Ovary (tissue), 7 donors: ENCODE measurements at regions not wholly inside any gene's neighbourhood (a gene's known extent, or its start where the extent isn't known, plus 50 kb on each side); places are given as distances from the start of the nearest gene placed in this dataset.
"Not testable (repeated sequence)": the region's sequence is repeated elsewhere in the genome, so short reads cannot be mapped to it uniquely, and the experiment has no call there.

Experiments used
- DNase-seq, 5 donors: peaks; one replicate each; pipeline ENCODE4 v3.0.0-alpha.2; 2019 to 2020
- H3K27ac ChIP-seq, 2 donors: fragments of 200-600 bp; one replicate each; pipeline versions ENCODE4 v1.5.1 to v1.8.0; 2019 to 2022
- H3K27me3 ChIP-seq: fragments of 200-600 bp; one replicate; pipeline ENCODE4 v1.8.0; 2022
- H3K36me3 ChIP-seq: fragments of 200-600 bp; sonication (generic); one replicate; pipeline ENCODE4 v1.5.1; 2019
- H3K4me1 ChIP-seq: one replicate; pipeline ENCODE4 v1.8.1; 2013; ENCODE audit warnings: mild to moderate bottlenecking, moderate library complexity; ENCODE audit not compliant: insufficient read depth
- H3K4me3 ChIP-seq: fragments of 200-600 bp; sonication (generic); one replicate; pipeline ENCODE4 v1.5.1; 2017
- H3K9me3 ChIP-seq, 2 donors: fragments of 200-600 bp in 1 of 2; sonication (generic) in 1 of 2; one replicate each; pipeline versions ENCODE4 v1.5.1 to v1.8.1; 2013 to 2019; ENCODE audit warnings: mild to moderate bottlenecking in 1 of 2, moderate library complexity in 1 of 2
- EP300 ChIP-seq: sonication (generic); formaldehyde crosslinking; IDR thresholded peaks from one replicate; pipeline ENCODE4 v1.6.1; 2017; ENCODE audit warnings: antibody characterized with exemption
- POLR2A ChIP-seq: fragments of 450-650 bp; IDR thresholded peaks from one replicate; pipeline ENCODE4 v1.6.1; 2017; ENCODE audit warnings: antibody characterized with exemption, mild to moderate bottlenecking, moderate library complexity
- WGBS, 3 donors: extraction: QIAGEN DNeasy Blood & Tissue Kit in 1 of 3; methylation state at CpG; one replicate each; pipeline versions ENCODE4 v1.1.5 to v1.1.7; 2013 to 2017; 5-methylcytosine and 5-hydroxymethylcytosine counted together
- intact Hi-C, 4 donors: fragments of 100-400 bp; cut with DNase I; formaldehyde crosslinking; loops; one replicate each; pipeline versions ENCODE4 v1.11.0 to v1.15.1; 2022 to 2023
- TF ChIP-seq, protein P1 (sequence below), 3 donors: fragments of 450-650 bp in 2 of 3; fragments of 200-600 bp in 1 of 3; IDR thresholded peaks; one replicate each; pipeline versions ENCODE4 v1.5.1 to v1.8.0; 2016 to 2022; ENCODE audit warnings: antibody characterized with exemption in 3 of 3, mild to moderate bottlenecking in 1 of 3
- donor health status: DM: no; HTN: no; CAD: no; lungs with moderate emphysema.
- donor health status: DM: no; HTN: no; CAD: no.
- donor health status: Bipolar disorder and iron deficiency.
- donor health status: DM: no; HTN: no; CAD: no.
- donor health status: DM: yes; HTN: yes; CAD: no.

DNA sequence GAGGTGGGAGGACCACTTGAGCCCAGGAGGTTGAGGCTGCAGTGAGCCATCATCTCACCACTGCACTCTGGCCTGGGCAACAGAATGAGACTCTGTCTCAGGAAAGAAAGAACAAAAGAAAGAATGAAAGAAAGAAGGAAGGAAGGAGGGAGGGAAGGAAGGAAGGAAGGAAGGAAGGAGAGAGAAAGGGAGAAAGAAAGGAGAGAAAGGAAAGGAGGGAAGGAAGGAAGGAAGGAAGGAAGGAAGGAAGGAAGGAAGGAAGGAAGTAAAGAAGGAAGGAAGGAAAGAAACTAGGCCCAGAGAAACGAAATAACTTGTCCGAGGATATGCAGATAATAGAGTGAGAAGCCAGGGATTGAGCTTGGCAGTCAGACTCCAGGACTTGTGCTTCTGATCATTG lies 102.1 kb downstream of the SKIDA1 start:
- H3K27me3 ChIP-seq, result no peaks in the 10 kb centered on the region
- H3K9me3 ChIP-seq, result no peaks in the 10 kb centered on the region
- no peaks in the 10 kb centered on the region for H3K36me3 ChIP-seq
- intact Hi-C loops, result no loop called here
- no peak overlapping the region for H3K27ac ChIP-seq
- H3K4me3 ChIP-seq, result no peak overlapping the region
- no peaks in the 10 kb centered on the region for H3K4me1 ChIP-seq
- DNase-seq, result no peak
- WGBS, 3 donors, result 85 to 88% (median 86%) methylated on average over 2 of the region's 2 CpGs
- TF ChIP-seq, protein P1, sequence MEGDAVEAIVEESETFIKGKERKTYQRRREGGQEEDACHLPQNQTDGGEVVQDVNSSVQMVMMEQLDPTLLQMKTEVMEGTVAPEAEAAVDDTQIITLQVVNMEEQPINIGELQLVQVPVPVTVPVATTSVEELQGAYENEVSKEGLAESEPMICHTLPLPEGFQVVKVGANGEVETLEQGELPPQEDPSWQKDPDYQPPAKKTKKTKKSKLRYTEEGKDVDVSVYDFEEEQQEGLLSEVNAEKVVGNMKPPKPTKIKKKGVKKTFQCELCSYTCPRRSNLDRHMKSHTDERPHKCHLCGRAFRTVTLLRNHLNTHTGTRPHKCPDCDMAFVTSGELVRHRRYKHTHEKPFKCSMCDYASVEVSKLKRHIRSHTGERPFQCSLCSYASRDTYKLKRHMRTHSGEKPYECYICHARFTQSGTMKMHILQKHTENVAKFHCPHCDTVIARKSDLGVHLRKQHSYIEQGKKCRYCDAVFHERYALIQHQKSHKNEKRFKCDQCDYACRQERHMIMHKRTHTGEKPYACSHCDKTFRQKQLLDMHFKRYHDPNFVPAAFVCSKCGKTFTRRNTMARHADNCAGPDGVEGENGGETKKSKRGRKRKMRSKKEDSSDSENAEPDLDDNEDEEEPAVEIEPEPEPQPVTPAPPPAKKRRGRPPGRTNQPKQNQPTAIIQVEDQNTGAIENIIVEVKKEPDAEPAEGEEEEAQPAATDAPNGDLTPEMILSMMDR (IDR thresholded peaks at IDR 0.05), result no peak
- TF ChIP-seq POLR2A (no peak), EP300 (no peak)

- H3K4me3 ChIP-seq, result no peak overlapping the region
- no peak for DNase-seq
- H3K27ac ChIP-seq, result no peak overlapping the region
- H3K4me1 ChIP-seq, result no peaks in the 10 kb centered on the region
- intact Hi-C loops, result no loop called here
- 97 to 98% (median 97%) methylated on average over 4 of the region's 4 CpGs for WGBS, 3 donors
- no peaks in the 10 kb centered on the region for H3K36me3 ChIP-seq
- H3K27me3 ChIP-seq, result no peaks in the 10 kb centered on the region
- H3K9me3 ChIP-seq, result no peaks in the 10 kb centered on the region
- TF ChIP-seq, protein P1 (IDR thresholded peaks at IDR 0.05), result no peak
- TF ChIP-seq POLR2A, result no peak
- no peak for TF ChIP-seq EP300
These were observed 103.7 kb downstream of the SKIDA1 start for GRCh38 chr10:21421794-21422193.

DNA sequence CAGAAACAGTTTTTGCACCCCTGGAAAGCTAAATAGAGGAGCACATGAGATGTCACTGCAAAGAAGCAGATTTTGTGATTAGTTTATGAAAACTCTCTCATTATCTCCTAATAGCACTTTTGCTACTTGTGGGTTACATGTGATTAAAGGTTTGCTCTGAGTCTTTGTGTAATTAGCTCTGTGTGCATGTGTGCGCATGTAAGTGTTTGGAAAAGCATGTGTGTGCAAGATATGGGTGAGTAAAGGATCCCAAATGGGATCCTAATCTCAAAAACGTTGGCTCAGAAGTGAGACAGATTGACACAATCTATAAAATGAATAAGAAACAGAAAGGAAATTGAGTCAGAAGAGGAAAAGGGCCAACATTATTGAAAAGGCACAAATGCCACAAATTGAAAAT lies 104.5 kb downstream of the SKIDA1 start:
- no peak for DNase-seq
- Histone ChIP-seq H3K4me1 (no peaks in the 10 kb centered on the region), H3K9me3 (no peaks in the 10 kb centered on the region), H3K27me3 (no peaks in the 10 kb centered on the region), H3K4me3 (no peak overlapping the region), H3K27ac (no peak overlapping the region), H3K36me3 (no peaks in the 10 kb centered on the region)
- TF ChIP-seq, protein P1 (IDR thresholded peaks at IDR 0.05), result no peak
- TF ChIP-seq POLR2A (no peak), EP300 (no peak)
- intact Hi-C loops, result no loop called here
- WGBS, 3 donors, result 55 to 67% (median 57%) methylated on average over 2 of the region's 2 CpGs

DNA sequence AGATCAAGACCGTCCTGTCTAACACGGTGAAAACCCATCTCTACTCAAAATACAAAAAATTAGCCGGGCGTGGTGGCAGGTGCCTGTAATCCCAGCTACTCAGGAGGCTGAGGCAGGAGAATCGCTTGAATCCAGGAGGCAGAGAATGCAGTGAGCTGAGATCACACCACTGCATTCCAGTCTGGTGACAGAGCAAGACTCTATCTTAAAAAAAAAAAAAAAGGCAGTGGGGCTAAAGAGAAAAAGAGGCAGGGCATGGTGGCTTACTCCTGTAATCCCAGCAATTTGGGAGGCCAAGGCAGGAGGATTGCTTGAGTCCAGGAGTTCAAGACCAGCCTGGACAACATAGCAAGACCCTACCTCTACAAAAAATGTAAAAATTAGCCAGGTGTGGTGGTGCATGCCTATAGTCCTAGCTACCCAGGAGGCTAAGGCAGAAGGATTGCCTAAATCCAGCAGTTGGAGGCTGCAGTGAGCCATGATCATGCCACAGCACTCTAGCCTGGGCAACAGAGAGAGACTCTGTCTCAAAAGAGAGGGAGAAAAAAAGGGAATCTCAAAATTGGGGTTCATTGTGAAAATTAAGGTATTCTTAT lies 106.4 kb downstream of the SKIDA1 start:
- H3K27ac ChIP-seq, H3K27me3 ChIP-seq, intact Hi-C loops, DNase-seq, H3K4me1 ChIP-seq, H3K4me3 ChIP-seq, H3K9me3 ChIP-seq, H3K36me3 ChIP-seq: not testable (repeated sequence)
- 85 to 91% (median 89%) methylated on average over 5 of the region's 5 CpGs for WGBS, 3 donors

- WGBS, 3 donors, result 85 to 90% (median 90%) methylated on average over 6 of the region's 6 CpGs
- no peaks in the 10 kb centered on the region for H3K36me3 ChIP-seq
- no peak overlapping the region for H3K27ac ChIP-seq
- no peak overlapping the region for H3K4me3 ChIP-seq
- no peak for TF ChIP-seq EP300
- no peak for TF ChIP-seq POLR2A
- TF ChIP-seq, protein P1 (IDR thresholded peaks at IDR 0.05), result no peak
- peaks cover 1% of the 10 kb centered on the region for H3K4me1 ChIP-seq
- H3K27me3 ChIP-seq, result no peaks in the 10 kb centered on the region
- intact Hi-C loops, result no loop called here
- no peaks in the 10 kb centered on the region for H3K9me3 ChIP-seq
- no peak for DNase-seq
These were observed 108.2 kb downstream of the SKIDA1 start for GRCh38 chr10:21417172-21417712.
